GM19324 (cell line): ENCODE measurements at regions not wholly inside any gene's neighbourhood (a gene's known extent, or its start where the extent isn't known, plus 50 kb on each side); places are given as distances from the start of the nearest gene placed in this dataset.
"Not testable (repeated sequence)": the region's sequence is repeated elsewhere in the genome, so short reads cannot be mapped to it uniquely, and the experiment has no call there.

Experiments used
- ATAC-seq: cut with Tn5 transposase; IDR thresholded peaks from one replicate; pipeline ENCODE4 v1.9.1; 2021; ENCODE audit warnings: mild to moderate bottlenecking, moderate library complexity; ENCODE audit not compliant: unreplicated experiment, low FRiP score

GRCh38 chr20:55937283-55937682 is 68.0 kb downstream of the CBLN4 start:
- ATAC-seq, result no peak

- ATAC-seq, result no peak
Measured at GRCh38 chr20:55936209-55936595, 69.1 kb downstream of the CBLN4 start.

GRCh38 chr20:55935448-55936208 is 69.7 kb downstream of the CBLN4 start:
- no peak for ATAC-seq

- no peak for ATAC-seq
Measured at GRCh38 chr20:55934146-55934545, 71.2 kb downstream of the CBLN4 start.

- ATAC-seq, result not testable (repeated sequence)
Measured at GRCh38 chr20:55930876-55931275, 74.4 kb downstream of the CBLN4 start.

GRCh38 chr20:55928266-55928665 is 77.1 kb downstream of the CBLN4 start:
- ATAC-seq, result no peak

GRCh38 chr20:55919956-55920355 is 85.4 kb downstream of the CBLN4 start:
- ATAC-seq, result no peak

- ATAC-seq, result no peak
Measured at GRCh38 chr20:55919319-55919718, 86.0 kb downstream of the CBLN4 start.

GRCh38 chr20:55918471-55918870 is 86.8 kb downstream of the CBLN4 start:
- no peak for ATAC-seq

- no peak for ATAC-seq
Measured at GRCh38 chr20:55893031-55893430, 112.3 kb downstream of the CBLN4 start.

- no peak for ATAC-seq
Measured at GRCh38 chr20:55888685-55889084, 116.6 kb downstream of the CBLN4 start.

- ATAC-seq, result no peak
Measured at GRCh38 chr20:55882910-55883309, 122.4 kb downstream of the CBLN4 start.

- no peak for ATAC-seq
Measured at GRCh38 chr20:55882286-55882685, 123.0 kb downstream of the CBLN4 start.

- ATAC-seq, result no peak
Measured at GRCh38 chr20:55881204-55881603, 124.1 kb downstream of the CBLN4 start.

- no peak for ATAC-seq
Measured at GRCh38 chr20:55880361-55880760, 125.0 kb downstream of the CBLN4 start.

GRCh38 chr20:55855052-55855451 is 150.3 kb downstream of the CBLN4 start:
- no peak for ATAC-seq

GRCh38 chr20:55830121-55830827 is 175.0 kb downstream of the CBLN4 start:
- ATAC-seq, result no peak

- ATAC-seq, result no peak
Measured at GRCh38 chr20:55805138-55805537, 200.2 kb downstream of the CBLN4 start.

GRCh38 chr20:55800552-55801245 is 204.6 kb downstream of the CBLN4 start:
- no peak for ATAC-seq

GRCh38 chr20:55793986-55794385 is 211.3 kb downstream of the CBLN4 start:
- ATAC-seq, result no peak

- ATAC-seq, result no peak
Measured at GRCh38 chr20:55792049-55792448, 213.3 kb downstream of the CBLN4 start.
